Kidney (tissue), 13 donors: ENCODE measurements at regions not wholly inside any gene's neighbourhood (a gene's known extent, or its start where the extent isn't known, plus 50 kb on each side); places are given as distances from the start of the nearest gene placed in this dataset.

ENCODE experiments used
- DNase-seq, 5 donors: peaks; one replicate each; pipeline ENCODE4 v3.0.0-alpha.2; 2013 to 2020
- FAIRE-seq: peaks from 2 replicates; lab custom pipeline; 2012; peaks lifted over from hg19 to GRCh38; lab: Jason Lieb, UNC
- H3K27ac ChIP-seq, 2 donors: one replicate each; pipeline ENCODE4 v1.7.0; 2013; ENCODE audit warnings: low read depth in 2 of 2, low read length in 2 of 2, inconsistent platforms in 1 of 2
- H3K27me3 ChIP-seq: one replicate; pipeline ENCODE4 v1.7.1; 2013; ENCODE audit warnings: low read length, inconsistent platforms; ENCODE audit not compliant: control insufficient read depth, insufficient read depth
- H3K36me3 ChIP-seq, 3 donors: one replicate each; pipeline versions ENCODE4 v1.7.0 to v1.7.1; 2013; ENCODE audit warnings: low read length in 3 of 3, control low read depth in 1 of 3, inconsistent platforms in 1 of 3; ENCODE audit not compliant: insufficient read depth in 3 of 3, control insufficient read depth in 2 of 3
- H3K4me1 ChIP-seq, 3 donors: one replicate each; pipeline versions ENCODE4 v1.7.0 to v1.7.1; 2013; ENCODE audit warnings: low read length in 3 of 3, inconsistent platforms in 1 of 3, low read depth in 1 of 3; ENCODE audit not compliant: control insufficient read depth in 2 of 3, insufficient read depth in 2 of 3
- H3K4me3 ChIP-seq, 3 donors: one replicate each; pipeline versions ENCODE4 v1.7.0 to v1.8.1; 2013; ENCODE audit warnings: low read length in 3 of 3, control low read depth in 1 of 3, inconsistent platforms in 1 of 3
- H3K9ac ChIP-seq, 3 donors: one replicate each; pipeline versions ENCODE4 v1.7.0 to v1.7.1; 2013; ENCODE audit warnings: low read length in 3 of 3, control low read depth in 1 of 3, inconsistent platforms in 1 of 3
- H3K9me3 ChIP-seq, 3 donors: one replicate each; pipeline versions ENCODE4 v1.7.0 to v1.7.1; 2013; ENCODE audit warnings: low read length in 3 of 3, control low read depth in 1 of 3, inconsistent platforms in 1 of 3; ENCODE audit not compliant: control insufficient read depth in 2 of 3, insufficient read depth in 1 of 3
- CTCF ChIP-seq: IDR thresholded peaks from 3 replicates; pipeline ENCODE4 v1.5.1; 2012; ENCODE audit warnings: mild to moderate bottlenecking, moderate library complexity, borderline replicate concordance; ENCODE audit not compliant: insufficient read depth; ENCODE audit errors: extremely low read depth
- intact Hi-C: fragments of 100-400 bp; cut with DNase I; formaldehyde crosslinking; loops from one replicate; pipeline ENCODE4 v1.11.1; 2022
- donor health status: control.
- donor health status: control.
- donor health status: control.
- donor health status: control.
- donor health status: control.
- donor health status: DM: yes; HTN: yes; CAD: no.
- donor health status: Normal renal cell carcinoma (clear cell type).

- Histone ChIP-seq H3K4me1 (peaks cover 0 to 2% (median 0%) of the 10 kb centered on the region in 3 donors), H3K27me3 (no peaks in the 10 kb centered on the region), H3K9ac (no peak overlapping the region), H3K27ac (no peak overlapping the region), H3K4me3 (no peak overlapping the region), H3K9me3 (no peaks in the 10 kb centered on the region), H3K36me3 (no peaks in the 10 kb centered on the region)
- TF ChIP-seq CTCF = no peak
- intact Hi-C loops = no loop called here
- no peak for FAIRE-seq
- DNase-seq = no peak
Measured at GRCh38 chr11:130640526-130640925, 192.1 kb downstream of the ADAMTS15 start.

- H3K27ac ChIP-seq = no peak overlapping the region
- FAIRE-seq (no peak), DNase-seq (peak in 1 of 5 donors; percentile 55)
- no peak overlapping the region for H3K4me3 ChIP-seq
- no peak overlapping the region for H3K9ac ChIP-seq
- no peak for TF ChIP-seq CTCF
- peaks cover 0 to 3% (median 2%) of the 10 kb centered on the region in 3 donors for H3K4me1 ChIP-seq
- no peaks in the 10 kb centered on the region for H3K36me3 ChIP-seq
- intact Hi-C loops = no loop called here
- no peaks in the 10 kb centered on the region for H3K9me3 ChIP-seq
- H3K27me3 ChIP-seq = no peaks in the 10 kb centered on the region
Measured at GRCh38 chr11:130641876-130642275, 193.4 kb downstream of the ADAMTS15 start.

- no peak for FAIRE-seq
- Histone ChIP-seq H3K4me1 (peaks cover 0 to 3% (median 2%) of the 10 kb centered on the region in 3 donors), H3K9ac (no peak overlapping the region), H3K27ac (no peak overlapping the region), H3K27me3 (no peaks in the 10 kb centered on the region), H3K36me3 (no peaks in the 10 kb centered on the region), H3K4me3 (no peak overlapping the region), H3K9me3 (no peaks in the 10 kb centered on the region)
- no peak for TF ChIP-seq CTCF
- intact Hi-C loops = no loop called here
- no peak for DNase-seq
Measured at GRCh38 chr11:130642994-130643393, 194.5 kb downstream of the ADAMTS15 start.

- H3K27me3 ChIP-seq = no peaks in the 10 kb centered on the region
- H3K36me3 ChIP-seq = no peaks in the 10 kb centered on the region
- FAIRE-seq (no peak), DNase-seq (no peak)
- intact Hi-C loops = no loop called here
- H3K4me1 ChIP-seq = peaks cover 0 to 3% (median 2%) of the 10 kb centered on the region in 3 donors
- no peaks in the 10 kb centered on the region for H3K9me3 ChIP-seq
- H3K4me3 ChIP-seq = no peak overlapping the region
- no peak overlapping the region for H3K9ac ChIP-seq
- TF ChIP-seq CTCF = no peak
- no peak overlapping the region for H3K27ac ChIP-seq
Measured at GRCh38 chr11:130644187-130644586, 195.7 kb downstream of the ADAMTS15 start.
